Neuronal stem cell (in vitro differentiated cells): ENCODE measurements at regions not wholly inside any gene's neighbourhood (a gene's known extent, or its start where the extent isn't known, plus 50 kb on each side); places are given as distances from the start of the nearest gene placed in this dataset.
A peak's percentile ranks its signal among the peaks of the same experiment; 100 is the strongest.

Experiments used
- DNase-seq: peaks from one replicate; pipeline ENCODE4 v3.0.0-alpha.2; 2013; ENCODE audit warnings: low spot score
- H2AFZ ChIP-seq: one replicate; pipeline ENCODE4 v1.6.1; 2013; ENCODE audit warnings: mild to moderate bottlenecking, low read length, inconsistent platforms
- H2AK5ac ChIP-seq: 2 replicates; pipeline ENCODE4 v1.6.1; 2013; ENCODE audit warnings: low read depth, mild to moderate bottlenecking, inconsistent platforms, low read length, moderate library complexity, mixed read lengths
- H2BK120ac ChIP-seq: 2 replicates; pipeline ENCODE4 v1.6.1; 2013; ENCODE audit warnings: low read depth, mild to moderate bottlenecking, inconsistent platforms, low read length, moderate library complexity, mixed read lengths
- H2BK12ac ChIP-seq: one replicate; pipeline ENCODE4 v1.6.1; 2013; ENCODE audit warnings: low read length, inconsistent platforms
- H2BK15ac ChIP-seq: 2 replicates; pipeline ENCODE4 v1.6.1; 2013; ENCODE audit warnings: mild to moderate bottlenecking, low read length, inconsistent platforms, mixed read lengths
- H2BK5ac ChIP-seq: one replicate; pipeline ENCODE4 v1.6.1; 2013; ENCODE audit warnings: inconsistent platforms, mild to moderate bottlenecking, low read length, moderate library complexity
- H3K14ac ChIP-seq: one replicate; pipeline ENCODE4 v1.6.1; 2013; ENCODE audit warnings: low read length, inconsistent platforms
- H3K18ac ChIP-seq: 2 replicates; pipeline ENCODE4 v1.6.1; 2013; ENCODE audit warnings: low read length, inconsistent platforms
- H3K23ac ChIP-seq: 2 replicates; pipeline ENCODE4 v1.6.1; 2013; ENCODE audit warnings: low read depth, mild to moderate bottlenecking, mixed read lengths, low read length, inconsistent platforms; ENCODE audit not compliant: poor library complexity
- H3K27ac ChIP-seq: replicated peaks from 3 replicates; pipeline ENCODE4 v1.5.1; 2013; ENCODE audit warnings: low read length, inconsistent platforms
- H3K27me3 ChIP-seq, 3 experiments: 2 replicates each; pipeline ENCODE4 v1.6.1; 2013; ENCODE audit warnings: low read length in 3 of 3, mild to moderate bottlenecking in 2 of 3, inconsistent platforms in 1 of 3, low read depth in 1 of 3, mixed read lengths in 1 of 3, moderate library complexity in 1 of 3; ENCODE audit not compliant: control insufficient read depth in 3 of 3, insufficient read depth in 3 of 3
- H3K36me3 ChIP-seq, 2 donors: replicated peaks in 1 of 2; 2 replicates each; pipeline ENCODE4 v1.6.1; 2013; ENCODE audit warnings: low read length in 2 of 2; ENCODE audit not compliant: control insufficient read depth in 2 of 2, insufficient read depth in 2 of 2
- H3K4ac ChIP-seq: 2 replicates; pipeline ENCODE4 v1.6.1; 2013; ENCODE audit warnings: inconsistent platforms, mild to moderate bottlenecking, low read length, moderate library complexity
- H3K4me1 ChIP-seq, 2 donors: 1 replicate in 1 of 2; 2 replicates in 1 of 2; pipeline ENCODE4 v1.6.1; 2013; ENCODE audit warnings: low read length in 2 of 2, low read depth in 1 of 2; ENCODE audit not compliant: control insufficient read depth in 2 of 2, insufficient read depth in 1 of 2
- H3K4me2 ChIP-seq: one replicate; pipeline ENCODE4 v1.6.1; 2013; ENCODE audit warnings: mild to moderate bottlenecking, low read length, inconsistent platforms; ENCODE audit not compliant: insufficient read depth, poor library complexity, severe bottlenecking
- H3K4me3 ChIP-seq, 2 donors: 2 replicates each; pipeline ENCODE4 v1.5.1; 2013; ENCODE audit warnings: low read length in 2 of 2, mild to moderate bottlenecking in 2 of 2, inconsistent platforms in 1 of 2, moderate library complexity in 1 of 2
- H3K79me1 ChIP-seq: one replicate; pipeline ENCODE4 v1.6.1; 2013; ENCODE audit warnings: low read depth, mild to moderate bottlenecking, inconsistent platforms, low read length, moderate library complexity
- H3K9ac ChIP-seq: one replicate; pipeline ENCODE4 v1.6.1; 2013; ENCODE audit warnings: mild to moderate bottlenecking, low read depth, low read length, inconsistent platforms; ENCODE audit not compliant: poor library complexity
- H3K9me3 ChIP-seq, 2 donors: replicated peaks in 1 of 2; 2 replicates each; pipeline versions ENCODE3 to v1.6.1; 2013; ENCODE audit warnings: low read length in 2 of 2, mild to moderate bottlenecking in 2 of 2, inconsistent platforms in 1 of 2, low read depth in 1 of 2, mixed read lengths in 1 of 2, moderate library complexity in 1 of 2; ENCODE audit not compliant: control insufficient read depth in 2 of 2, insufficient read depth in 1 of 2
- H4K8ac ChIP-seq: one replicate; pipeline ENCODE4 v1.6.1; 2013; ENCODE audit warnings: low read depth, mild to moderate bottlenecking, inconsistent platforms, low read length, moderate library complexity
- H4K91ac ChIP-seq: one replicate; pipeline ENCODE4 v1.6.1; 2013; ENCODE audit warnings: low read length, low read depth, mild to moderate bottlenecking, inconsistent platforms; ENCODE audit not compliant: poor library complexity
- WGBS, 2 donors: extraction: QIAGEN DNeasy Blood & Tissue Kit; methylation state at CpG; one replicate each; pipeline ENCODE4 v1.1.7; 2013; ENCODE audit warnings: missing lambda C conversion rate in 2 of 2, mixed read lengths in 1 of 2; ENCODE audit not compliant: insufficient read length in 2 of 2, insufficient replicate concordance in 1 of 2; ENCODE audit errors: extremely low coverage in 2 of 2; 5-methylcytosine and 5-hydroxymethylcytosine counted together

GRCh38 chr15:47570044-47570443 is 147.3 kb upstream of the SEMA6D start:
- H3K14ac ChIP-seq = no peak overlapping the region
- no CpG with 5 or more reads among the region's 4 CpGs for WGBS, 2 donors

GRCh38 chr15:47570451-47570850 is 146.9 kb upstream of the SEMA6D start:
- Histone ChIP-seq H2AFZ (no peak overlapping the region), H3K23ac (no peak overlapping the region), H4K8ac (no peak overlapping the region), H3K4me2 (no peak overlapping the region), H3K36me3 (no peaks in the 10 kb centered on the region), H3K18ac (peak overlapping the region; percentile 50), H3K14ac (no peak overlapping the region), H3K9ac (no peak overlapping the region), H3K4me3 (no peak overlapping the region), H3K9me3 (no peaks in the 10 kb centered on the region), H2BK5ac (no peak overlapping the region), H3K79me1 (no peaks in the 10 kb centered on the region), H2BK15ac (no peak overlapping the region), H2BK120ac (no peak overlapping the region), H3K4me1 (peaks cover 0 to 5% of the 10 kb centered on the region in 2 donors), H2AK5ac (no peak overlapping the region), H3K27me3 (no peaks in the 10 kb centered on the region), H3K4ac (no peak overlapping the region), H2BK12ac (no peak overlapping the region), H4K91ac (no peak overlapping the region), H3K27ac (no peak overlapping the region)
- no peak for DNase-seq
- no CpG with 5 or more reads among the region's 4 CpGs for WGBS, 2 donors

More at GRCh38 chr15:47570044-47570443, 147.3 kb upstream of the SEMA6D start:
- Histone ChIP-seq H3K18ac (no peak overlapping the region), H2AFZ (no peak overlapping the region), H2BK12ac (no peak overlapping the region), H3K27ac (no peak overlapping the region), H3K4me1 (peaks cover 0 to 5% of the 10 kb centered on the region in 2 donors), H4K8ac (no peak overlapping the region), H2AK5ac (no peak overlapping the region), H3K79me1 (no peaks in the 10 kb centered on the region), H3K27me3 (no peaks in the 10 kb centered on the region), H3K23ac (no peak overlapping the region), H2BK120ac (no peak overlapping the region), H3K4me2 (no peak overlapping the region), H2BK15ac (no peak overlapping the region), H3K4ac (no peak overlapping the region), H3K36me3 (no peaks in the 10 kb centered on the region), H2BK5ac (no peak overlapping the region), H3K4me3 (no peak overlapping the region), H4K91ac (no peak overlapping the region), H3K9me3 (no peaks in the 10 kb centered on the region), H3K9ac (no peak overlapping the region)
- no peak for DNase-seq

- Histone ChIP-seq H4K91ac (no peak overlapping the region), H3K23ac (no peak overlapping the region), H4K8ac (no peak overlapping the region), H3K4me3 (no peak overlapping the region), H3K18ac (no peak overlapping the region), H2BK120ac (no peak overlapping the region), H3K4ac (no peak overlapping the region), H3K79me1 (no peaks in the 10 kb centered on the region), H2BK5ac (no peak overlapping the region), H3K14ac (no peak overlapping the region), H2AK5ac (no peak overlapping the region), H2BK12ac (no peak overlapping the region), H3K9me3 (no peaks in the 10 kb centered on the region), H3K4me1 (peaks cover 0 to 5% of the 10 kb centered on the region in 2 donors), H3K4me2 (no peak overlapping the region), H3K9ac (no peak overlapping the region), H3K27me3 (no peaks in the 10 kb centered on the region), H3K27ac (no peak overlapping the region), H2AFZ (no peak overlapping the region), H3K36me3 (no peaks in the 10 kb centered on the region), H2BK15ac (no peak overlapping the region)
- DNase-seq = no peak
- WGBS, 2 donors = no CpG with 5 or more reads among the region's 4 CpGs
Measured at GRCh38 chr15:47570881-47571640, 146.2 kb upstream of the SEMA6D start.

GRCh38 chr15:47573673-47574072 is 143.6 kb upstream of the SEMA6D start:
- H3K9me3 ChIP-seq = no peaks in the 10 kb centered on the region
- no peak overlapping the region for H3K18ac ChIP-seq
- DNase-seq = no peak
- H2BK15ac ChIP-seq = no peak overlapping the region
- H2AFZ ChIP-seq = no peak overlapping the region
- no peak overlapping the region for H3K4me3 ChIP-seq
- no peak overlapping the region for H2BK5ac ChIP-seq
- H3K27ac ChIP-seq = no peak overlapping the region
- H2BK120ac ChIP-seq = no peak overlapping the region
- H3K4me2 ChIP-seq = no peak overlapping the region
- H2BK12ac ChIP-seq = no peak overlapping the region
- H2AK5ac ChIP-seq = no peak overlapping the region
- H3K14ac ChIP-seq = no peak overlapping the region
- no peak overlapping the region for H4K91ac ChIP-seq
- no peak overlapping the region for H3K9ac ChIP-seq
- H3K27me3 ChIP-seq = no peaks in the 10 kb centered on the region
- no peak overlapping the region for H3K23ac ChIP-seq
- no peaks in the 10 kb centered on the region for H3K79me1 ChIP-seq
- H4K8ac ChIP-seq = no peak overlapping the region
- no peak overlapping the region for H3K4ac ChIP-seq
- peaks cover 0 to 10% of the 10 kb centered on the region in 2 donors for H3K4me1 ChIP-seq
- no peaks in the 10 kb centered on the region for H3K36me3 ChIP-seq
